Trophoblast cell (in vitro differentiated cells and primary cell): ENCODE measurements at regions not wholly inside any gene's neighbourhood (a gene's known extent, or its start where the extent isn't known, plus 50 kb on each side); places are given as distances from the start of the nearest gene placed in this dataset.

Experiments
- DNase-seq, 2 donors: peaks; one replicate each; pipeline ENCODE4 v3.0.0-alpha.2; 2016
- H2AFZ ChIP-seq: 2 replicates; pipeline ENCODE4 v1.6.1; 2013; ENCODE audit warnings: low read length, moderate library complexity, mild to moderate bottlenecking; ENCODE audit not compliant: insufficient read depth, poor library complexity
- H2AK5ac ChIP-seq: 2 replicates; pipeline ENCODE4 v1.6.1; 2013; ENCODE audit warnings: mild to moderate bottlenecking, low read length
- H2BK120ac ChIP-seq: 2 replicates; pipeline ENCODE4 v1.6.1; 2013; ENCODE audit warnings: low read length, mild to moderate bottlenecking, moderate library complexity; ENCODE audit not compliant: insufficient read depth, poor library complexity
- H2BK12ac ChIP-seq: 2 replicates; pipeline ENCODE4 v1.6.1; 2013; ENCODE audit warnings: mild to moderate bottlenecking, low read length, moderate library complexity
- H2BK5ac ChIP-seq: 2 replicates; pipeline ENCODE4 v1.6.1; 2013; ENCODE audit warnings: low read length, low read depth, moderate library complexity, mild to moderate bottlenecking; ENCODE audit not compliant: poor library complexity
- H3K14ac ChIP-seq: 2 replicates; pipeline ENCODE4 v1.6.1; 2013; ENCODE audit warnings: mild to moderate bottlenecking, low read length
- H3K18ac ChIP-seq: 2 replicates; pipeline ENCODE4 v1.6.1; 2013; ENCODE audit warnings: mild to moderate bottlenecking, low read length
- H3K23ac ChIP-seq: 2 replicates; pipeline ENCODE4 v1.6.1; 2013; ENCODE audit warnings: low read length
- H3K27ac ChIP-seq: 2 replicates; pipeline ENCODE4 v1.5.1; 2013; ENCODE audit warnings: low read depth, mild to moderate bottlenecking, inconsistent platforms, low read length, moderate library complexity
- H3K27me3 ChIP-seq: 2 replicates; pipeline ENCODE4 v1.6.1; 2013; ENCODE audit warnings: inconsistent platforms, mild to moderate bottlenecking, low read length, moderate library complexity; ENCODE audit not compliant: insufficient read depth
- H3K36me3 ChIP-seq, 2 experiments: 1 replicate in 1 of 2; 2 replicates in 1 of 2; pipeline ENCODE4 v1.6.1; 2013; ENCODE audit warnings: low read length in 2 of 2, mild to moderate bottlenecking in 2 of 2, moderate library complexity in 1 of 2; ENCODE audit not compliant: insufficient read depth in 2 of 2, control insufficient read depth in 1 of 2
- H3K4ac ChIP-seq: 2 replicates; pipeline ENCODE4 v1.6.1; 2013; ENCODE audit warnings: low read depth, mild to moderate bottlenecking, low read length, moderate library complexity
- H3K4me1 ChIP-seq, 2 experiments: 1 replicate in 1 of 2; 2 replicates in 1 of 2; pipeline ENCODE4 v1.6.1; 2013; ENCODE audit warnings: low read length in 2 of 2, mild to moderate bottlenecking in 2 of 2, moderate library complexity in 1 of 2; ENCODE audit not compliant: insufficient read depth in 2 of 2, control insufficient read depth in 1 of 2
- H3K4me2 ChIP-seq: 2 replicates; pipeline ENCODE4 v1.6.1; 2013; ENCODE audit warnings: inconsistent platforms, mild to moderate bottlenecking, low read length, moderate library complexity
- H3K4me3 ChIP-seq: 2 replicates; pipeline ENCODE4 v1.5.1; 2013; ENCODE audit warnings: mild to moderate bottlenecking, low read depth, low read length, inconsistent platforms
- H3K79me1 ChIP-seq: one replicate; pipeline ENCODE4 v1.6.1; 2013; ENCODE audit warnings: low read length
- H3K79me2 ChIP-seq: 2 replicates; pipeline ENCODE4 v1.6.1; 2013; ENCODE audit warnings: low read length, mild to moderate bottlenecking; ENCODE audit not compliant: control insufficient read depth, insufficient read depth, poor library complexity
- H3K9ac ChIP-seq: 2 replicates; pipeline ENCODE4 v1.6.1; 2013; ENCODE audit warnings: mild to moderate bottlenecking, low read length
- H3K9me3 ChIP-seq: 2 replicates; pipeline ENCODE4 v1.6.1; 2013; ENCODE audit warnings: low read depth, mild to moderate bottlenecking, control low read depth, inconsistent platforms, low read length; ENCODE audit not compliant: insufficient read depth
- H4K12ac ChIP-seq: 2 replicates; pipeline ENCODE4 v1.6.1; 2013; ENCODE audit warnings: low read depth, mild to moderate bottlenecking, low read length, moderate library complexity
- H4K8ac ChIP-seq: 2 replicates; pipeline ENCODE4 v1.6.1; 2013; ENCODE audit warnings: low read depth, mild to moderate bottlenecking, low read length, moderate library complexity
- H4K91ac ChIP-seq: one replicate; pipeline ENCODE4 v1.6.1; 2013; ENCODE audit warnings: low read depth, mild to moderate bottlenecking, low read length, moderate library complexity
- WGBS: extraction: QIAGEN DNeasy Blood & Tissue Kit; methylation state at CpG from one replicate; pipeline ENCODE4 v1.1.7; 2013; ENCODE audit warnings: missing lambda C conversion rate; ENCODE audit not compliant: insufficient read length, insufficient coverage; ENCODE audit errors: extremely low coverage; 5-methylcytosine and 5-hydroxymethylcytosine counted together

DNA sequence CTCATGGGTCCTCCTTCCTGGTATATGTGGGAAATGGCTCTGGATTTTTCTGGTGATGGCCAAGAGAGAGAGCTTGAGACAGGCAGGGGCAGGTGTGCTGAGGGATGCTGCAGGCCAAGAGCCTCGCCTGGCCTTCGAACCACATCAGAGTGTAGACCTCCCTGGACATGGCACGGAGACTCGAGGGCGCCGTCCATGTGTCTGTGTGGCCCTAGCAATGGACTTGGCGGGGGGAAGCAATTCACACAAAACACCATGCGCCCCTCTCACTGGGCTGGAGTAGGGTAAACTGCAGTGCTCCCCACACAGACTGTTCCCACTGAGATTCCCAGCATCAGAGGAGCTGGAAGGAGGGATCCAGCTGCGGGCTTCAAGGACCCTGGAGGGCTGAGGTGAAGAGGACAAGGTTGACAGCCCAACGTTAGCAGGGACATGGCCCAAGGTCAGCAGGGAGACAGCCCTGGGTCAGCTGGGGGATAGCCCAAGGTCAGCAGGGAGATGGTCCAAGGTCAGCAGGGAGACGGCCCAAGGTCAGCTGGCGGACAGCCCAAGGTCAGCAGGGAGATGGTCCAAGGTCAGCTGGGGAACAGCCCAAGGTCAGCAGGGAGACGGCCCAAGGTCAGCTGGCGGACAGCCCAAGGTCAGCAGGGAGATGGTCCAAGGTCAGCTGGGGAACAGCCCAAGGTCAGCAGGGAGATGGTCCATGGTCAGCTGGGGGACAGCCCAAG, 75.4 kb upstream of the HDAC4 start:
- no peak overlapping the region for H2BK120ac ChIP-seq
- no peak overlapping the region for H2BK12ac ChIP-seq
- no peak overlapping the region for H3K18ac ChIP-seq
- peaks cover 21% of the 10 kb centered on the region for H3K9me3 ChIP-seq
- H2AFZ ChIP-seq, result no peak overlapping the region
- no peak overlapping the region for H3K27ac ChIP-seq
- H3K4me2 ChIP-seq, result no peak overlapping the region
- H4K12ac ChIP-seq, result no peak overlapping the region
- no peak overlapping the region for H4K8ac ChIP-seq
- WGBS, result no CpG with 5 or more reads among the region's 14 CpGs
- H3K36me3 ChIP-seq, result no peaks in the 10 kb centered on the region
- H3K4me1 ChIP-seq, result no peaks in the 10 kb centered on the region
- H3K79me2 ChIP-seq, result no peaks in the 10 kb centered on the region
- H3K23ac ChIP-seq, result no peak overlapping the region
- no peak overlapping the region for H3K9ac ChIP-seq
- H2AK5ac ChIP-seq, result no peak overlapping the region
- no peak overlapping the region for H4K91ac ChIP-seq
- no peak overlapping the region for H3K4me3 ChIP-seq
- H2BK5ac ChIP-seq, result no peak overlapping the region
- H3K79me1 ChIP-seq, result no peaks in the 10 kb centered on the region
- no peak overlapping the region for H3K14ac ChIP-seq
- no peak overlapping the region for H3K4ac ChIP-seq
- H3K27me3 ChIP-seq, result no peaks in the 10 kb centered on the region
- DNase-seq, result no peak

DNA sequence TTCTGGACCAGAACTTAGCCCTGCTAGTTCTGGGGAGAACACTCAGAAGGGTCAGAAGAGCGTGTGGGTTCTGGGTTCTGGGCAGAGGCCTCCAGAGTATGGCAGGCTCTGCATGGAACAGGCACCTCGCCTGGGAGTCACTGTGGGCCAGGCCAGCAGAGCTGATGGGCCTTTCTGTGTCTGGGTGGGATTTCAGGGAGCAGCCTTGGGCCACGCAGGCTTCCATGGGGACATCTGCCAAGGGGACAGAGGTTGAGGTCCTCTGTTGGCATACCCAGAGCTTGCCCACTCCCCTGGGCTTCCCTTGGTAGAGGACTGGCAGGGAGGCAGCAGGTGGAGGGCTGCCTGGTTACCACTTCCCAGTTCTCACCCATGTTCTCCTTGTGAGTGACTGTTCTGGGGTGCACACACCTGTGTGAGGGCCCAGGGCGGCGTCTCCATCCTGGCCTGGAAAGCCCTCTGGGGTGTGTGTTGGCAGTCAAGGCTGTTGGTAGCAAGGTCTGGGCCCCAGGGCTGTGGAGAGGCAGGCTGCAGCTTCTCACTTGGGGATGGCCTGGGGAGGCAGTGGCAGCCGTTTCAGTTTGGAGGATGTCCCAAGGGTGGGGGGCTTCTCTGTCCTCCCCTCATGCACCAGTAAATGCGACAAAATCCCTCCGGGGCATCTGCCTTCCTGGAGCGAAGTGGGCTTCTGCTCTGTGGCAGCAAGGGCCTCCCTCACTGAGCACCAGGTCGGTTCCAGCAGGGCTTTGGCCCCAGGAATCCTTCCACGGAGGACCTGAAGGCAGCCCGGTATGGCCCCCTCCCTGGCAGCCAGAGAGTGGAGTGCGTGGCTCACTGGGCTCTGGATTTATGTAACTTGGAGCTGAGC, 74.6 kb upstream of the HDAC4 start:
- no CpG with 5 or more reads among the region's 13 CpGs for WGBS
- Histone ChIP-seq H3K79me1 (no peaks in the 10 kb centered on the region), H4K12ac (no peak overlapping the region), H2AK5ac (no peak overlapping the region), H2BK120ac (no peak overlapping the region), H2BK5ac (no peak overlapping the region), H2BK12ac (no peak overlapping the region), H3K9me3 (peaks cover 26% of the 10 kb centered on the region), H4K8ac (no peak overlapping the region), H3K27ac (no peak overlapping the region), H3K9ac (no peak overlapping the region), H3K18ac (no peak overlapping the region), H3K4ac (no peak overlapping the region), H3K14ac (no peak overlapping the region), H3K4me1 (no peaks in the 10 kb centered on the region), H3K4me3 (no peak overlapping the region), H3K27me3 (no peaks in the 10 kb centered on the region), H2AFZ (no peak overlapping the region), H3K4me2 (no peak overlapping the region), H3K23ac (no peak overlapping the region), H4K91ac (no peak overlapping the region), H3K36me3 (no peaks in the 10 kb centered on the region), H3K79me2 (no peaks in the 10 kb centered on the region)
- DNase-seq, result no peak

DNA sequence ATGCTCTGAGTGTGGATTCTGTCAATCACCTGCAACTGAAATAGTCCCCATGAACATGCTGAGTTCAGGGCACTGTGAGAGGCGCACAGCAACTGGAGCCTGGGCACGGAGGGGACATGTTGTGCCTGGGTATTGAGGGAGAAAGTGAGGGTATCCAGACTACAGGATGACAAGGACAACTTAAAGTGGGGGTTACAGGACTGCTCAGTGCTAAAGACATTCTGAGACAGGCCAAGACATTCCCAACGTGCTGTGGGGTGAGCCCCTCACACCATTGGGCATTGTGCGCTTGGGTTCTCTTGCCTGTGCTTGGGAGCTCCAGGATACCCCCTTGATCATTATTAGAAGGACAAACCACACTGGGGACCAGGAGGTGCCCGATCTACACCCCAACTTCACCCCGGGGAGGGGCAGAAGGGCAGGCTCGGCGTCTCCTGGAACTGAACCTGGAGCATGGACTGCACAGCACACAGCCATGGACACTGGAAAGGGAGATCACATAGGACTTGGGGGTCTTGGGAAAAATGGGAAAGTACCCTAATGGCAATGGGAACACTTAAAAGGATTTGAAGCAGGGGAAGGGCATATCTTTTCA, 72.5 kb upstream of the HDAC4 start:
- WGBS, result no CpG with 5 or more reads among the region's 8 CpGs
- no peak overlapping the region for H2AFZ ChIP-seq
- no peak overlapping the region for H4K12ac ChIP-seq
- H3K79me2 ChIP-seq, result no peaks in the 10 kb centered on the region
- no peak overlapping the region for H4K8ac ChIP-seq
- no peak overlapping the region for H2BK5ac ChIP-seq
- H3K9ac ChIP-seq, result no peak overlapping the region
- H3K27ac ChIP-seq, result no peak overlapping the region
- no peaks in the 10 kb centered on the region for H3K79me1 ChIP-seq
- H3K4ac ChIP-seq, result no peak overlapping the region
- H2BK120ac ChIP-seq, result no peak overlapping the region
- no peaks in the 10 kb centered on the region for H3K4me1 ChIP-seq
- no peaks in the 10 kb centered on the region for H3K36me3 ChIP-seq
- no peak for DNase-seq
- H3K27me3 ChIP-seq, result no peaks in the 10 kb centered on the region
- H2BK12ac ChIP-seq, result no peak overlapping the region
- peaks cover 46% of the 10 kb centered on the region for H3K9me3 ChIP-seq
- H3K18ac ChIP-seq, result no peak overlapping the region
- H4K91ac ChIP-seq, result no peak overlapping the region
- no peak overlapping the region for H3K4me3 ChIP-seq
- H2AK5ac ChIP-seq, result no peak overlapping the region
- no peak overlapping the region for H3K23ac ChIP-seq
- H3K14ac ChIP-seq, result no peak overlapping the region
- H3K4me2 ChIP-seq, result no peak overlapping the region

DNA sequence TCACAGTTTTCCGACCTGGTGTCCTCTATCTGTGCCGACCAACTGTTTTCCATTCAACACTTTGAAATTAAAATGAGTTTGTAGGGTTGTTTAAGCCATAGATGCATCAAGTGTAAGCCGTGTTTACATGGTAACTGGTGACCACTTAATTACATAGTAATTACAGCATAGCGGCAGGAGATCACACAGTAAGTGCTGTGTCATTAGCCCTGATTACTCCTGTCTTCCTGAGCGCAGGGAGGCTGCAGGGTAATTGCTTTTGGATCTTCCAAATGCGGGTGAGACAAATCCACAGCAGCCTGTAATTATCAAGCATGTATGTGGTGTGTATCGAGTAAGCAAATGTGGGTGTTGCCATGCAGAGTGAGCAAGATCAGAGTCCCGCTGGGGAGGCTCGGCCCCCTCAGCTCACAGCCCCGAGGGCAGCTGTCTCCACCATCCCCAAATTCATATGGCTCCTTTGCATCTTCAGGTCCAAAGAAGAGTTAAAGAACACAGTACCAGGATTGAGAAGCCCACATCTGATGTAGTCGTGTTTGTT, 71.5 kb upstream of the HDAC4 start:
- Histone ChIP-seq H3K4ac (no peak overlapping the region), H4K8ac (no peak overlapping the region), H2BK12ac (no peak overlapping the region), H3K36me3 (no peaks in the 10 kb centered on the region), H3K27me3 (no peaks in the 10 kb centered on the region), H3K4me1 (no peaks in the 10 kb centered on the region), H3K4me3 (no peak overlapping the region), H3K79me2 (no peaks in the 10 kb centered on the region), H3K9ac (no peak overlapping the region), H2BK5ac (no peak overlapping the region), H3K9me3 (peaks cover 50% of the 10 kb centered on the region), H4K91ac (no peak overlapping the region), H3K79me1 (no peaks in the 10 kb centered on the region), H2AK5ac (no peak overlapping the region), H3K14ac (no peak overlapping the region), H4K12ac (no peak overlapping the region), H3K27ac (no peak overlapping the region), H3K4me2 (no peak overlapping the region), H2AFZ (no peak overlapping the region), H2BK120ac (no peak overlapping the region), H3K18ac (no peak overlapping the region), H3K23ac (no peak overlapping the region)
- no peak for DNase-seq
- WGBS, result no CpG with 5 or more reads among the region's 11 CpGs
